ENCODE measurements at regions not wholly inside any gene's neighbourhood (a gene's known extent, or its start where the extent isn't known, plus 50 kb on each side); places are given as distances from the start of the nearest gene placed in this dataset.

DNA sequence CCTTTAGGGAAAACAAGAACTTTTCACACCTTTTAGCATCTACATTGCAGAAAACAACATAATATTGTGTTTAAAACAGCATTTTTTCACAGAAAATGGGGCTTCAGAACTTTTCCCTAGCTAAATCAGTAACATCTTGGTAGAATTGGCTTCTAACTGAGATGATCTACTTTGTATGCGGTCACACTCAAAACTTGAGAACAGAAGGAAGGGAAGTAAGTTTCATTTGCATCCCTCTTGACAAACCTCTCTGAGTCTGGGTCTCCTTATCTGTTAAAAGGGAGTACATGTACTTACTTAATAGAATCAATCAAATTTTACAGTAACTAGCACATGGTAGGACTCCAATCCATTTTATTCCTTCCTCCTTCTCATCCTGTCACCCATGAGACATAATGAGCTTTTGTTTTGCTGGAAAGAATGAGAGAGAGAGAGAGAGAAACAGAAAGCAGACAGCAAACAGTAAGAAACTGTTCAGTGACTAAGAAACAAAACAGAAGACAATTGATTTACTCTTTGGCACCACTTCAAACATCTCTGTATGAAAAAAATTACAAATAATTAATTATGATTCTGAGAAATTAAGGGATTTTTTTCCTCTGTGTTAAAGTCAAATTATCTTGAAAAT lies 387.3 kb downstream of the SATB2 start:
- Histone ChIP-seq H3K9me3 (ENCODE audit: control insufficient read depth, insufficient read depth, low read depth, low read length) (no peaks in the 10 kb centered on the region), H3K4me3 (ENCODE audit: low read depth, low read length) (no peak overlapping the region), H3K36me3 (ENCODE audit: control insufficient read depth in 2 of 2, insufficient read depth in 1 of 2, low read length in 2 of 2) (no peaks in the 10 kb centered on the region), H3K4me1 (ENCODE audit: control insufficient read depth, insufficient read depth, low read length) (no peaks in the 10 kb centered on the region), H3K27ac (ENCODE audit: extremely low read depth, low read depth, low read length) (no peak overlapping the region)
- POLR2A ChIA-PET: no interaction called here
- CTCF ChIA-PET: interaction anchor here (0.5 kb wide), 1 partner anchor 71 kb away, joined by 3 read pairs; no protein-coding TSS in a partner anchor
- TF ChIP-seq SETDB1 (IDR thresholded peaks at IDR 0.05; ENCODE audit: insufficient read length, low read length) (no peak), ZNF37A (tag by site-specific recombination; IDR thresholded peaks at IDR 0.05) (no peak), ZNF777 (tag by site-specific recombination; IDR thresholded peaks at IDR 0.05; ENCODE audit: borderline replicate concordance) (no peak), ZNF530 (tag by site-specific recombination; IDR thresholded peaks at IDR 0.05; ENCODE audit: low read depth) (no peak), MZF1 (tag by site-specific recombination; IDR thresholded peaks at IDR 0.05; ENCODE audit: borderline replicate concordance) (no peak), ZNF48 (tag by site-specific recombination; IDR thresholded peaks at IDR 0.05) (no peak), ZNF768 (tag by site-specific recombination; IDR thresholded peaks at IDR 0.05) (no peak), TCF7L2 (IDR thresholded peaks at IDR 0.05; ENCODE audit: borderline replicate concordance, low read depth, low read length) (no peak)
- TF ChIP-seq, protein P1, sequence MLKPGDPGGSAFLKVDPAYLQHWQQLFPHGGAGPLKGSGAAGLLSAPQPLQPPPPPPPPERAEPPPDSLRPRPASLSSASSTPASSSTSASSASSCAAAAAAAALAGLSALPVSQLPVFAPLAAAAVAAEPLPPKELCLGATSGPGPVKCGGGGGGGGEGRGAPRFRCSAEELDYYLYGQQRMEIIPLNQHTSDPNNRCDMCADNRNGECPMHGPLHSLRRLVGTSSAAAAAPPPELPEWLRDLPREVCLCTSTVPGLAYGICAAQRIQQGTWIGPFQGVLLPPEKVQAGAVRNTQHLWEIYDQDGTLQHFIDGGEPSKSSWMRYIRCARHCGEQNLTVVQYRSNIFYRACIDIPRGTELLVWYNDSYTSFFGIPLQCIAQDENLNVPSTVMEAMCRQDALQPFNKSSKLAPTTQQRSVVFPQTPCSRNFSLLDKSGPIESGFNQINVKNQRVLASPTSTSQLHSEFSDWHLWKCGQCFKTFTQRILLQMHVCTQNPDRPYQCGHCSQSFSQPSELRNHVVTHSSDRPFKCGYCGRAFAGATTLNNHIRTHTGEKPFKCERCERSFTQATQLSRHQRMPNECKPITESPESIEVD (tag by site-specific recombination; IDR thresholded peaks at IDR 0.05): no peak

DNA sequence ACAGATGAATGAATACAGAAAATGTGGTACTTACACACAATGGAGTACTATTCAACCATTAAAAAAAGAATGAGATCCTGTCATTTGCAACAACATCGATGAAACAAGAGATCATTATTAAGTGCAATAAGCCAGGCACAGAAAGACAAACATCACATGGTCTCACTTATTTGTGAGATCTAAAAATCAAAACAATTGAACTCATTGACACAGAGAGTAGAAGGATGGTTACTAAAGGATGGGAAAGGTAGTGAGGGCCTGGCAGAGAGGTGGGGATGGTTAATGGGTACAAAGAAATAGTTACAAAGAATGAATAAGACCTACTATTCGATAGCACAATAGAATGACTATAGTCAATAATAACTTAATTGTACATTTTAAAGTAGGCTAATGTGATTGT lies 393.5 kb downstream of the SATB2 start:
- Histone ChIP-seq H3K4me1 (ENCODE audit: control insufficient read depth, insufficient read depth, low read length) (no peaks in the 10 kb centered on the region), H3K9me3 (ENCODE audit: control insufficient read depth, insufficient read depth, low read depth, low read length) (no peaks in the 10 kb centered on the region), H3K4me3 (ENCODE audit: low read depth, low read length) (no peak overlapping the region), H3K36me3 (ENCODE audit: control insufficient read depth in 2 of 2, insufficient read depth in 1 of 2, low read length in 2 of 2) (no peaks in the 10 kb centered on the region), H3K27ac (ENCODE audit: extremely low read depth, low read depth, low read length) (no peak overlapping the region)
- TF ChIP-seq ZNF830 (tag by site-specific recombination; IDR thresholded peaks at IDR 0.05; ENCODE audit: low read depth) (no peak), ZNF394 (tag by site-specific recombination; IDR thresholded peaks at IDR 0.05; ENCODE audit: borderline replicate concordance) (no peak), FEZF1 (tag by site-specific recombination; IDR thresholded peaks at IDR 0.05) (no peak), YY2 (tag by site-specific recombination; IDR thresholded peaks at IDR 0.05) (no peak), ZNF175 (tag by site-specific recombination; IDR thresholded peaks at IDR 0.05) (no peak), REPIN1 (tag by site-specific recombination; IDR thresholded peaks at IDR 0.05; ENCODE audit: low read depth) (no peak), ZNF324 (tag by site-specific recombination; IDR thresholded peaks at IDR 0.05) (no peak), ZNF768 (tag by site-specific recombination; IDR thresholded peaks at IDR 0.05) (no peak), ZNF366 (tag by site-specific recombination; conservative IDR thresholded peaks at IDR 0.05) (no peak), ZNF76 (tag by site-specific recombination; IDR thresholded peaks at IDR 0.05; ENCODE audit: borderline replicate concordance, low read depth) (no peak), ZNF239 (tag by site-specific recombination; IDR thresholded peaks at IDR 0.05) (no peak), GLIS1 (tag by site-specific recombination; IDR thresholded peaks at IDR 0.05) (no peak), ZNF623 (tag by site-specific recombination; IDR thresholded peaks at IDR 0.05) (no peak), SALL2 (tag by site-specific recombination; IDR thresholded peaks at IDR 0.05; ENCODE audit: borderline replicate concordance) (no peak), ZNF248 (tag by site-specific recombination; IDR thresholded peaks at IDR 0.05) (no peak)
- TF ChIP-seq, protein P2, sequence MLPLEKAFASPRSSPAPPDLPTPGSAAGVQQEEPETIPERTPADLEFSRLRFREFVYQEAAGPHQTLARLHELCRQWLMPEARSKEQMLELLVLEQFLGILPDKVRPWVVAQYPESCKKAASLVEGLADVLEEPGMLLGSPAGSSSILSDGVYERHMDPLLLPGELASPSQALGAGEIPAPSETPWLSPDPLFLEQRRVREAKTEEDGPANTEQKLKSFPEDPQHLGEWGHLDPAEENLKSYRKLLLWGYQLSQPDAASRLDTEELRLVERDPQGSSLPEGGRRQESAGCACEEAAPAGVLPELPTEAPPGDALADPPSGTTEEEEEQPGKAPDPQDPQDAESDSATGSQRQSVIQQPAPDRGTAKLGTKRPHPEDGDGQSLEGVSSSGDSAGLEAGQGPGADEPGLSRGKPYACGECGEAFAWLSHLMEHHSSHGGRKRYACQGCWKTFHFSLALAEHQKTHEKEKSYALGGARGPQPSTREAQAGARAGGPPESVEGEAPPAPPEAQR (tag by site-specific recombination; IDR thresholded peaks at IDR 0.05): no peak
- TF ChIP-seq, protein P3, sequence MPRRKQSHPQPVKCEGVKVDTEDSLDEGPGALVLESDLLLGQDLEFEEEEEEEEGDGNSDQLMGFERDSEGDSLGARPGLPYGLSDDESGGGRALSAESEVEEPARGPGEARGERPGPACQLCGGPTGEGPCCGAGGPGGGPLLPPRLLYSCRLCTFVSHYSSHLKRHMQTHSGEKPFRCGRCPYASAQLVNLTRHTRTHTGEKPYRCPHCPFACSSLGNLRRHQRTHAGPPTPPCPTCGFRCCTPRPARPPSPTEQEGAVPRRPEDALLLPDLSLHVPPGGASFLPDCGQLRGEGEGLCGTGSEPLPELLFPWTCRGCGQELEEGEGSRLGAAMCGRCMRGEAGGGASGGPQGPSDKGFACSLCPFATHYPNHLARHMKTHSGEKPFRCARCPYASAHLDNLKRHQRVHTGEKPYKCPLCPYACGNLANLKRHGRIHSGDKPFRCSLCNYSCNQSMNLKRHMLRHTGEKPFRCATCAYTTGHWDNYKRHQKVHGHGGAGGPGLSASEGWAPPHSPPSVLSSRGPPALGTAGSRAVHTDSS (tag by site-specific recombination; IDR thresholded peaks at IDR 0.05): no peak
- TF ChIP-seq, protein P4, sequence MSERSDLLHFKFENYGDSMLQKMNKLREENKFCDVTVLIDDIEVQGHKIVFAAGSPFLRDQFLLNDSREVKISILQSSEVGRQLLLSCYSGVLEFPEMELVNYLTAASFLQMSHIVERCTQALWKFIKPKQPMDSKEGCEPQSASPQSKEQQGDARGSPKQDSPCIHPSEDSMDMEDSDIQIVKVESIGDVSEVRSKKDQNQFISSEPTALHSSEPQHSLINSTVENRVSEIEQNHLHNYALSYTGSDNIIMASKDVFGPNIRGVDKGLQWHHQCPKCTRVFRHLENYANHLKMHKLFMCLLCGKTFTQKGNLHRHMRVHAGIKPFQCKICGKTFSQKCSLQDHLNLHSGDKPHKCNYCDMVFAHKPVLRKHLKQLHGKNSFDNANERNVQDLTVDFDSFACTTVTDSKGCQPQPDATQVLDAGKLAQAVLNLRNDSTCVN (tag by site-specific recombination; optimal IDR thresholded peaks at IDR 0.05): no peak
- TF ChIP-seq, protein P5, sequence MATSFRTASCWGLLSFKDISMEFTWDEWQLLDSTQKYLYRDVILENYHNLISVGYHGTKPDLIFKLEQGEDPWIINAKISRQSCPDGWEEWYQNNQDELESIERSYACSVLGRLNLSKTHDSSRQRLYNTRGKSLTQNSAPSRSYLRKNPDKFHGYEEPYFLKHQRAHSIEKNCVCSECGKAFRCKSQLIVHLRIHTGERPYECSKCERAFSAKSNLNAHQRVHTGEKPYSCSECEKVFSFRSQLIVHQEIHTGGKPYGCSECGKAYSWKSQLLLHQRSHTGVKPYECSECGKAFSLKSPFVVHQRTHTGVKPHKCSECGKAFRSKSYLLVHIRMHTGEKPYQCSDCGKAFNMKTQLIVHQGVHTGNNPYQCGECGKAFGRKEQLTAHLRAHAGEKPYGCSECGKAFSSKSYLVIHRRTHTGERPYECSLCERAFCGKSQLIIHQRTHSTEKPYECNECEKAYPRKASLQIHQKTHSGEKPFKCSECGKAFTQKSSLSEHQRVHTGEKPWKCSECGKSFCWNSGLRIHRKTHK (tag by site-specific recombination; IDR thresholded peaks at IDR 0.05): no peak
- ChIA-PET POLR2A (no interaction called here), CTCF (no interaction called here)
